ENCODE measurements at regions not wholly inside any gene's neighbourhood (a gene's known extent, or its start where the extent isn't known, plus 50 kb on each side); places are given as distances from the start of the nearest gene placed in this dataset.

DNA sequence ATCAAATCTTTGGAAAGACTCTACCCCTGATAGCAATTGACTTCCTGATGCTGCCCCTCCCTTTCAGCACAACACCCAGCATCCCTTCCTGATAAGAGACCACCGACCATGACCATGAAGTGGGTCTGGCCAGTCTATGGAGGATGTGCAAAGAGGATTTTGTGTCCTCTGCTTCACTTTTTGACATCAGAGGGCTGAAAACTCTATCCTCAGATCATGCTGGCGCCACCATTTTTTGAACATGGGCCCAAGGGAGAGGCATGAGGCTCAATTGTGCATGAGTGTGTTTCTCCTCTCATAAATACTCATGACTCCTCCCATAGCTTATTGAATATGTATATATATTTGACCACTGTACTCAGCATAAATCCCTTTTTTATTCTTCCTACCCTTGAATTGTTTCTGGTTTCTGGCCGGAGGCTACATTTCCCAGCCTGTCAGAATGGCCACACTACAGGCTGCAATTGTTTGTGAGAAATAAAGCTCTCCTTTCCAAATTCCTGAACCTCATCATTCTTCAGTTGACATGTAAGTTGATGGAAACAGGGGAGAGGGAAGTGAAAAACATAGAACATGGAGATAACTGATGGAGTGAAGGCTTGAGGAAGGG lies 314.1 kb downstream of the MYCN start:
- TF ChIP-seq PBX3 (IDR thresholded peaks at IDR 0.05): no peak
- TF ChIP-seq RXRA (IDR thresholded peaks at IDR 0.05; ENCODE audit: borderline replicate concordance, low read depth): no peak
- TF ChIP-seq SIN3A (IDR thresholded peaks at IDR 0.05; ENCODE audit: borderline replicate concordance, low read depth, low read length): no peak
- TF ChIP-seq, protein P1, sequence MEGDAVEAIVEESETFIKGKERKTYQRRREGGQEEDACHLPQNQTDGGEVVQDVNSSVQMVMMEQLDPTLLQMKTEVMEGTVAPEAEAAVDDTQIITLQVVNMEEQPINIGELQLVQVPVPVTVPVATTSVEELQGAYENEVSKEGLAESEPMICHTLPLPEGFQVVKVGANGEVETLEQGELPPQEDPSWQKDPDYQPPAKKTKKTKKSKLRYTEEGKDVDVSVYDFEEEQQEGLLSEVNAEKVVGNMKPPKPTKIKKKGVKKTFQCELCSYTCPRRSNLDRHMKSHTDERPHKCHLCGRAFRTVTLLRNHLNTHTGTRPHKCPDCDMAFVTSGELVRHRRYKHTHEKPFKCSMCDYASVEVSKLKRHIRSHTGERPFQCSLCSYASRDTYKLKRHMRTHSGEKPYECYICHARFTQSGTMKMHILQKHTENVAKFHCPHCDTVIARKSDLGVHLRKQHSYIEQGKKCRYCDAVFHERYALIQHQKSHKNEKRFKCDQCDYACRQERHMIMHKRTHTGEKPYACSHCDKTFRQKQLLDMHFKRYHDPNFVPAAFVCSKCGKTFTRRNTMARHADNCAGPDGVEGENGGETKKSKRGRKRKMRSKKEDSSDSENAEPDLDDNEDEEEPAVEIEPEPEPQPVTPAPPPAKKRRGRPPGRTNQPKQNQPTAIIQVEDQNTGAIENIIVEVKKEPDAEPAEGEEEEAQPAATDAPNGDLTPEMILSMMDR (IDR thresholded peaks at IDR 0.05): no peak
- no peak for TF ChIP-seq FOSL2 (IDR thresholded peaks at IDR 0.05; ENCODE audit: borderline replicate concordance, low read depth)
- no peak for TF ChIP-seq MXI1 (IDR thresholded peaks at IDR 0.05; ENCODE audit: low read depth, low read length)
- no peak for TF ChIP-seq YY1 (IDR thresholded peaks at IDR 0.05; ENCODE audit: low read depth)
- no peaks in the 10 kb centered on the region; a peak in 1 of 4 replicates for H3K4me1 ChIP-seq (ENCODE audit: control insufficient read depth in 1 of 2, insufficient read depth in 2 of 2, low read depth in 1 of 2, low read length in 1 of 2)
- no peaks in the 10 kb centered on the region for H3F3A ChIP-seq (replicated peaks; ENCODE audit: insufficient read depth)
- 30% methylated on average over 3 of the region's 3 CpGs for WGBS (ENCODE audit: low lambda C conversion rate)
- no peaks in the 10 kb centered on the region for H3K79me2 ChIP-seq (ENCODE audit: insufficient read depth)
- H3K4me3 ChIP-seq (ENCODE audit: low read depth in 2 of 2, low read length in 1 of 2): no peak overlapping the region
- H4K20me1 ChIP-seq (ENCODE audit: insufficient read depth): no peaks in the 10 kb centered on the region
- ChIA-PET POLR2A (no interaction called here), CTCF (interaction anchor here (0.9 to 1.0 kb wide), 2 partner anchors 17 to 315 kb away, joined by 3 read pairs; partner anchors contain the start of gene MYCN)
- peaks cover 0 to 4% of the 10 kb centered on the region in 2 experiments for H3K36me3 ChIP-seq (replicated peaks in 1 of 2; ENCODE audit: control insufficient read depth in 1 of 2, insufficient read depth in 2 of 2, low read length in 1 of 2)
- no peak overlapping the region for H3K4me2 ChIP-seq
- no peak for DNase-seq
- H3K9ac ChIP-seq: no peak overlapping the region
- H3K27ac ChIP-seq (ENCODE audit: low read depth in 2 of 2, low read length in 1 of 2): no peak overlapping the region
- H2AFZ ChIP-seq (ENCODE audit: low read depth): no peak overlapping the region
- H3K27me3 ChIP-seq (ENCODE audit: insufficient read depth): no peaks in the 10 kb centered on the region
- H3K9me3 ChIP-seq: no peaks in the 10 kb centered on the region
- no peaks in the 10 kb centered on the region for H3K9me2 ChIP-seq

- Histone ChIP-seq H3F3A (replicated peaks; ENCODE audit: insufficient read depth) (no peaks in the 10 kb centered on the region), H3K4me2 (no peak overlapping the region), H4K20me1 (ENCODE audit: insufficient read depth) (no peaks in the 10 kb centered on the region), H3K4me1 (ENCODE audit: control insufficient read depth in 1 of 2, insufficient read depth in 2 of 2, low read depth in 1 of 2, low read length in 1 of 2) (no peaks in the 10 kb centered on the region; a peak in 1 of 4 replicates), H3K36me3 (replicated peaks in 1 of 2; ENCODE audit: control insufficient read depth in 1 of 2, insufficient read depth in 2 of 2, low read length in 1 of 2) (peaks cover 0 to 4% of the 10 kb centered on the region in 2 experiments), H2AFZ (ENCODE audit: low read depth) (no peak overlapping the region), H3K27ac (ENCODE audit: low read depth in 2 of 2, low read length in 1 of 2) (no peak overlapping the region), H3K9me2 (no peaks in the 10 kb centered on the region), H3K27me3 (ENCODE audit: insufficient read depth) (no peaks in the 10 kb centered on the region), H3K9ac (no peak overlapping the region), H3K4me3 (ENCODE audit: low read depth in 2 of 2, low read length in 1 of 2) (no peak overlapping the region), H3K79me2 (ENCODE audit: insufficient read depth) (no peaks in the 10 kb centered on the region), H3K9me3 (no peaks in the 10 kb centered on the region)
- TF ChIP-seq SIN3A (IDR thresholded peaks at IDR 0.05; ENCODE audit: borderline replicate concordance, low read depth, low read length) (no peak), GABPA (IDR thresholded peaks at IDR 0.05; ENCODE audit: low read depth) (no peak), TCF12 (IDR thresholded peaks at IDR 0.05) (no peak), NRF1 (IDR thresholded peaks at IDR 0.05; ENCODE audit: low read depth, low read length) (no peak), CHD2 (IDR thresholded peaks at IDR 0.05; ENCODE audit: low read length, partially characterized antibody) (no peak), RXRA (IDR thresholded peaks at IDR 0.05; ENCODE audit: borderline replicate concordance, low read depth) (no peak), RCOR1 (IDR thresholded peaks at IDR 0.05; ENCODE audit: low read length) (no peak), JUND (IDR thresholded peaks at IDR 0.05) (no peak), SMC3 (IDR thresholded peaks at IDR 0.05; ENCODE audit: low read depth, low read length) (no peak), MEF2A (IDR thresholded peaks at IDR 0.05; ENCODE audit: borderline replicate concordance, low read depth) (no peak), RFX5 (IDR thresholded peaks at IDR 0.05; ENCODE audit: low read length) (no peak), GATA2 (CRISPR knock-in tag; IDR thresholded peaks at IDR 0.05) (no peak)
- TF ChIP-seq, protein P2, sequence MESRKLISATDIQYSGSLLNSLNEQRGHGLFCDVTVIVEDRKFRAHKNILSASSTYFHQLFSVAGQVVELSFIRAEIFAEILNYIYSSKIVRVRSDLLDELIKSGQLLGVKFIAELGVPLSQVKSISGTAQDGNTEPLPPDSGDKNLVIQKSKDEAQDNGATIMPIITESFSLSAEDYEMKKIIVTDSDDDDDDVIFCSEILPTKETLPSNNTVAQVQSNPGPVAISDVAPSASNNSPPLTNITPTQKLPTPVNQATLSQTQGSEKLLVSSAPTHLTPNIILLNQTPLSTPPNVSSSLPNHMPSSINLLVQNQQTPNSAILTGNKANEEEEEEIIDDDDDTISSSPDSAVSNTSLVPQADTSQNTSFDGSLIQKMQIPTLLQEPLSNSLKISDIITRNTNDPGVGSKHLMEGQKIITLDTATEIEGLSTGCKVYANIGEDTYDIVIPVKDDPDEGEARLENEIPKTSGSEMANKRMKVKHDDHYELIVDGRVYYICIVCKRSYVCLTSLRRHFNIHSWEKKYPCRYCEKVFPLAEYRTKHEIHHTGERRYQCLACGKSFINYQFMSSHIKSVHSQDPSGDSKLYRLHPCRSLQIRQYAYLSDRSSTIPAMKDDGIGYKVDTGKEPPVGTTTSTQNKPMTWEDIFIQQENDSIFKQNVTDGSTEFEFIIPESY (IDR thresholded peaks at IDR 0.05; ENCODE audit: borderline replicate concordance, low read depth): no peak
- POLR2A ChIA-PET: no interaction called here
- CTCF ChIA-PET: no interaction called here
- WGBS (ENCODE audit: low lambda C conversion rate): 13% methylated on average over 3 of the region's 3 CpGs
- DNase-seq: no peak
These were observed 312.9 kb downstream of the MYCN start for GRCh38 chr2:16253291-16253690.
